HAP-1 (cell line): ENCODE measurements at regions not wholly inside any gene's neighbourhood (a gene's known extent, or its start where the extent isn't known, plus 50 kb on each side); places are given as distances from the start of the nearest gene placed in this dataset.

Source experiments
- DNase-seq, 2 experiments: peaks; one replicate each; pipeline ENCODE4 v3.0.0-alpha.2; 2016 to 2020; ENCODE audit warnings: low spot score in 2 of 2
- H3K27me3 ChIP-seq: fragments of 250-450 bp; sonication (Bioruptor Pico); 2 replicates; pipeline ENCODE4 v1.5.1; 2020; ENCODE audit warnings: low read depth, mild to moderate bottlenecking, moderate library complexity
- H3K36me3 ChIP-seq: fragments of 250-450 bp; sonication (Bioruptor Pico); replicated peaks from 2 replicates; pipeline ENCODE4 v1.5.1; 2020; ENCODE audit warnings: mild to moderate bottlenecking
- H3K4me1 ChIP-seq: fragments of 250-450 bp; sonication (Bioruptor Pico); 2 replicates; pipeline ENCODE4 v1.5.1; 2020; ENCODE audit warnings: mild to moderate bottlenecking
- H3K4me3 ChIP-seq: fragments of 250-450 bp; sonication (Bioruptor Pico); 2 replicates; pipeline ENCODE4 v1.5.1; 2020; ENCODE audit warnings: mild to moderate bottlenecking, moderate library complexity
- H3K9me3 ChIP-seq: fragments of 250-450 bp; sonication (Bioruptor Pico); 2 replicates; pipeline ENCODE4 v1.5.1; 2020; ENCODE audit warnings: mild to moderate bottlenecking, moderate library complexity
- in situ Hi-C: fragments of 300-500 bp; cut with MboI; formaldehyde crosslinking; loops from 3 replicates; pipeline ENCODE4 v1.14.3; 2020; ENCODE audit warnings: low sequenced_read_pairs, inconsistent platforms, mixed read lengths

- no peaks in the 10 kb centered on the region for H3K27me3 ChIP-seq
- no peak for DNase-seq
- in situ Hi-C loops = no loop called here
- H3K4me3 ChIP-seq = no peak overlapping the region
- H3K36me3 ChIP-seq = no peaks in the 10 kb centered on the region
- H3K9me3 ChIP-seq = peaks cover 3% of the 10 kb centered on the region; the same call in 1 of the 2 replicates
- peaks cover 13% of the 10 kb centered on the region for H3K4me1 ChIP-seq
Observed at GRCh38 chr4:35986537-35986936, 257.8 kb downstream of the ARAP2 start.

GRCh38 chr4:35993606-35994005, 250.7 kb downstream of the ARAP2 start:
- in situ Hi-C loops = no loop called here
- H3K36me3 ChIP-seq = no peaks in the 10 kb centered on the region
- no peak for DNase-seq

GRCh38 chr4:36000941-36001557, 243.3 kb downstream of the ARAP2 start:
- H3K27me3 ChIP-seq = no peaks in the 10 kb centered on the region
- DNase-seq = no peak
- no peaks in the 10 kb centered on the region for H3K36me3 ChIP-seq
- peaks cover 2% of the 10 kb centered on the region; the same call in 1 of the 2 replicates for H3K4me1 ChIP-seq
- H3K4me3 ChIP-seq = no peak overlapping the region
- no peaks in the 10 kb centered on the region for H3K9me3 ChIP-seq
- in situ Hi-C loops = no loop called here

More at GRCh38 chr4:35993606-35994005, 250.7 kb downstream of the ARAP2 start:
- Histone ChIP-seq H3K4me1 (no peaks in the 10 kb centered on the region), H3K27me3 (no peaks in the 10 kb centered on the region), H3K4me3 (no peak overlapping the region), H3K9me3 (no peaks in the 10 kb centered on the region)

GRCh38 chr4:36003051-36003450, 241.3 kb downstream of the ARAP2 start:
- DNase-seq = no peak
- H3K4me1 ChIP-seq = peaks cover 2% of the 10 kb centered on the region; the same call in 1 of the 2 replicates
- in situ Hi-C loops = no loop called here
- no peaks in the 10 kb centered on the region for H3K27me3 ChIP-seq
- no peak overlapping the region for H3K4me3 ChIP-seq
- no peaks in the 10 kb centered on the region for H3K36me3 ChIP-seq
- H3K9me3 ChIP-seq = no peaks in the 10 kb centered on the region

GRCh38 chr4:36004204-36004851, 240.0 kb downstream of the ARAP2 start:
- DNase-seq = no peak
- no peaks in the 10 kb centered on the region for H3K9me3 ChIP-seq

GRCh38 chr4:36006226-36006625, 238.1 kb downstream of the ARAP2 start:
- Histone ChIP-seq H3K4me3 (no peak overlapping the region), H3K27me3 (no peaks in the 10 kb centered on the region), H3K4me1 (no peaks in the 10 kb centered on the region), H3K36me3 (no peaks in the 10 kb centered on the region), H3K9me3 (no peaks in the 10 kb centered on the region)
- in situ Hi-C loops = no loop called here
- no peak for DNase-seq

More at GRCh38 chr4:36004204-36004851, 240.0 kb downstream of the ARAP2 start:
- peaks cover 2% of the 10 kb centered on the region; the same call in 1 of the 2 replicates for H3K4me1 ChIP-seq
- no peaks in the 10 kb centered on the region for H3K27me3 ChIP-seq
- no peak overlapping the region for H3K4me3 ChIP-seq
- in situ Hi-C loops = no loop called here
- H3K36me3 ChIP-seq = no peaks in the 10 kb centered on the region

GRCh38 chr4:36010397-36010929, 233.9 kb downstream of the ARAP2 start:
- no peaks in the 10 kb centered on the region for H3K36me3 ChIP-seq
- H3K27me3 ChIP-seq = no peaks in the 10 kb centered on the region
- in situ Hi-C loops = no loop called here
- H3K4me3 ChIP-seq = no peak overlapping the region
- DNase-seq = no peak
- H3K9me3 ChIP-seq = no peaks in the 10 kb centered on the region
- H3K4me1 ChIP-seq = no peaks in the 10 kb centered on the region

- Histone ChIP-seq H3K36me3 (no peaks in the 10 kb centered on the region), H3K4me1 (no peaks in the 10 kb centered on the region), H3K27me3 (no peaks in the 10 kb centered on the region), H3K9me3 (no peaks in the 10 kb centered on the region), H3K4me3 (no peak overlapping the region)
- no peak for DNase-seq
- in situ Hi-C loops = no loop called here
Observed at GRCh38 chr4:36011381-36011780, 232.9 kb downstream of the ARAP2 start.

GRCh38 chr4:36012503-36012902, 231.8 kb downstream of the ARAP2 start:
- Histone ChIP-seq H3K27me3 (no peaks in the 10 kb centered on the region), H3K4me1 (no peaks in the 10 kb centered on the region)
- in situ Hi-C loops = no loop called here

GRCh38 chr4:36013206-36013605, 231.1 kb downstream of the ARAP2 start:
- in situ Hi-C loops = no loop called here
- no peaks in the 10 kb centered on the region for H3K36me3 ChIP-seq

More at GRCh38 chr4:36012503-36012902, 231.8 kb downstream of the ARAP2 start:
- DNase-seq = peak in 1 of 2 experiments; percentile 23
- Histone ChIP-seq H3K36me3 (no peaks in the 10 kb centered on the region), H3K9me3 (no peaks in the 10 kb centered on the region), H3K4me3 (no peak overlapping the region)

More at GRCh38 chr4:36013206-36013605, 231.1 kb downstream of the ARAP2 start:
- H3K27me3 ChIP-seq = no peaks in the 10 kb centered on the region
- no peaks in the 10 kb centered on the region for H3K4me1 ChIP-seq
- no peaks in the 10 kb centered on the region for H3K9me3 ChIP-seq
- DNase-seq = no peak
- H3K4me3 ChIP-seq = no peak overlapping the region
